ENCODE measurements at regions not wholly inside any gene's neighbourhood (a gene's known extent, or its start where the extent isn't known, plus 50 kb on each side); places are given as distances from the start of the nearest gene placed in this dataset.
"Not testable (repeated sequence)": the region's sequence is repeated elsewhere in the genome, so short reads cannot be mapped to it uniquely, and the experiment has no call there.

- no peak for DNase-seq
Observed at GRCh38 chr10:91096274-91096673, 124.2 kb upstream of the PCGF5 start.

- DNase-seq, result no peak
Observed at GRCh38 chr10:91097313-91097712, 123.2 kb upstream of the PCGF5 start.

GRCh38 chr10:91098021-91098420, 122.4 kb upstream of the PCGF5 start:
- DNase-seq, result not testable (repeated sequence)

GRCh38 chr10:91103384-91104192, 116.9 kb upstream of the PCGF5 start:
- DNase-seq, result no peak

GRCh38 chr10:91104193-91105041, 116.0 kb upstream of the PCGF5 start:
- DNase-seq, result no peak

- no peak for DNase-seq
Observed at GRCh38 chr10:91105269-91105668, 115.2 kb upstream of the PCGF5 start.

GRCh38 chr10:91108820-91109219, 111.6 kb upstream of the PCGF5 start:
- no peak for DNase-seq

GRCh38 chr10:91111060-91111459, 109.4 kb upstream of the PCGF5 start:
- DNase-seq, result no peak

- no peak for DNase-seq
Observed at GRCh38 chr10:91115618-91116390, 104.7 kb upstream of the PCGF5 start.

GRCh38 chr10:91117505-91117904, 103.0 kb upstream of the PCGF5 start:
- no peak for DNase-seq

- no peak for DNase-seq
Observed at GRCh38 chr10:91120348-91120747, 100.1 kb upstream of the PCGF5 start.

- DNase-seq, result no peak
Observed at GRCh38 chr10:91123261-91123660, 97.2 kb upstream of the PCGF5 start.

- DNase-seq, result no peak
Observed at GRCh38 chr10:91124016-91124415, 96.4 kb upstream of the PCGF5 start.

- no peak for DNase-seq
Observed at GRCh38 chr10:91126471-91126870, 94.0 kb upstream of the PCGF5 start.

- no peak for DNase-seq
Observed at GRCh38 chr10:91127341-91128082, 93.0 kb upstream of the PCGF5 start.

GRCh38 chr10:91135113-91135512, 85.3 kb upstream of the PCGF5 start:
- no peak for DNase-seq

- no peak for DNase-seq
Observed at GRCh38 chr10:91137011-91137643, 83.3 kb upstream of the PCGF5 start.

- DNase-seq, result no peak
Observed at GRCh38 chr10:91137822-91138221, 82.6 kb upstream of the PCGF5 start.

- no peak for DNase-seq
Observed at GRCh38 chr10:91140995-91141549, 79.4 kb upstream of the PCGF5 start.

GRCh38 chr10:91144961-91145360, 75.5 kb upstream of the PCGF5 start:
- no peak for DNase-seq

- no peak for DNase-seq
Observed at GRCh38 chr10:91146146-91146545, 74.3 kb upstream of the PCGF5 start.

- no peak for DNase-seq
Observed at GRCh38 chr10:91149550-91149949, 70.9 kb upstream of the PCGF5 start.

Measured in activated CD4-positive, alpha-beta T cell treated with anti-CD3 and anti-CD28 coated beads, Interleukin-2, amount 50 U/mL, for 1 hour (primary cell).